HepG2 (cell line): ENCODE measurements at regions not wholly inside any gene's neighbourhood (a gene's known extent, or its start where the extent isn't known, plus 50 kb on each side); places are given as distances from the start of the nearest gene placed in this dataset.

Experiments
- ATAC-seq: fragments of 200-7000 bp; cut with Tn5 transposase; 3 replicates; pipeline ENCODE4 v1.9.1; 2020; ENCODE audit warnings: mild to moderate bottlenecking, moderate library complexity
- BruUV-seq: library from RNA; stranded (reverse); fragments of 400-500 nt; replicated peaks from 2 replicates; lab custom pipeline; 2021; lab: Mats Ljungman, UMichigan
- CTCF ChIA-PET: fragments of 300-600 bp; formaldehyde crosslinking; extraction: SDS; loops from one replicate; lab custom pipeline; 2021; ENCODE audit warnings: low total read pairs, inconsistent platforms, low intra/inter-chr PET ratio; lab: Yijun Ruan, JAX
- POLR2A ChIA-PET: fragments of 350-600 bp; sonication (Branson Sonifier 250); formaldehyde crosslinking; loops from one replicate; lab custom pipeline; 2020; ENCODE audit warnings: antibody characterized with exemption, inconsistent platforms; lab: Yijun Ruan, JAX
- DNase-seq: peaks from one replicate; pipeline ENCODE4 v3.0.0-alpha.2; 2015; ENCODE audit warnings: low spot score
- FAIRE-seq: peaks from 3 replicates; lab custom pipeline; 2011; peaks lifted over from hg19 to GRCh38; lab: Jason Lieb, UNC
- H2AFZ ChIP-seq: one replicate; pipeline ENCODE4 v1.6.1; 2011; ENCODE audit warnings: low read length, inconsistent platforms
- H3K27ac ChIP-seq: fragments of 300-600 bp; 3 replicates; pipeline ENCODE4 v1.8.0; 2011; ENCODE audit warnings: mixed run types, mild to moderate bottlenecking, mixed read lengths, low read length, inconsistent platforms; ENCODE audit not compliant: insufficient read depth; ENCODE audit errors: extremely low read length
- H3K27me3 ChIP-seq, 2 experiments: fragments of 200-600 bp in 1 of 2; 2 replicates in 1 of 2; 3 replicates in 1 of 2; pipeline versions ENCODE4 v1.6.0 to v1.8.0; 2011; ENCODE audit warnings: low read length in 2 of 2, mild to moderate bottlenecking in 2 of 2, moderate library complexity in 2 of 2, inconsistent platforms in 1 of 2; ENCODE audit not compliant: insufficient read depth in 2 of 2, control insufficient read depth in 1 of 2
- H3K36me3 ChIP-seq, 2 experiments: fragments of 200-600 bp in 1 of 2; replicated peaks in 1 of 2; 2 replicates in 1 of 2; 3 replicates in 1 of 2; pipeline versions ENCODE4 v1.5.1 to v1.8.0; 2011; ENCODE audit warnings: low read length in 2 of 2, inconsistent platforms in 1 of 2; ENCODE audit not compliant: insufficient read depth in 2 of 2, control insufficient read depth in 1 of 2
- H3K4me1 ChIP-seq: 2 replicates; pipeline ENCODE4 v1.5.1; 2012; ENCODE audit warnings: low read length, inconsistent platforms; ENCODE audit not compliant: insufficient read depth
- H3K4me2 ChIP-seq: 2 replicates; pipeline ENCODE4 v1.6.0; 2011; ENCODE audit warnings: low read depth, low read length, inconsistent platforms
- H3K4me3 ChIP-seq, 3 experiments: fragments of 200-600 bp in 1 of 3; sonication (generic), shearing (Covaris generic) in 1 of 3; replicated peaks in 1 of 3; 2 replicates each; pipeline ENCODE4 v1.5.1; 2011 to 2016; ENCODE audit warnings: low read length in 3 of 3, inconsistent platforms in 2 of 3, low read depth in 2 of 3, mild to moderate bottlenecking in 2 of 3, control low read depth in 1 of 3, mixed read lengths in 1 of 3; ENCODE audit not compliant: insufficient read depth in 1 of 3
- H3K79me2 ChIP-seq: one replicate; pipeline ENCODE4 v1.6.1; 2011; ENCODE audit warnings: low read length, inconsistent platforms; ENCODE audit not compliant: insufficient read depth
- H3K9ac ChIP-seq: 2 replicates; pipeline ENCODE4 v1.6.0; 2011; ENCODE audit warnings: mild to moderate bottlenecking, low read depth, low read length, inconsistent platforms; ENCODE audit not compliant: insufficient read depth
- H3K9me3 ChIP-seq: 2 replicates; pipeline ENCODE4 v1.5.1; 2012; ENCODE audit warnings: mild to moderate bottlenecking, low read length
- H4K20me1 ChIP-seq: 2 replicates; pipeline ENCODE4 v1.6.0; 2011; ENCODE audit warnings: inconsistent platforms, mild to moderate bottlenecking, low read length, moderate library complexity; ENCODE audit not compliant: insufficient read depth
- GRHL1 ChIP-seq: sonication (generic); formaldehyde crosslinking; conservative IDR thresholded peaks from 2 replicates; pipeline ENCODE4 v1.8.0; 2022; ENCODE audit warnings: missing genetic modification reagents
- HOXA5 ChIP-seq: sonication (generic); formaldehyde crosslinking; IDR thresholded peaks from 2 replicates; pipeline ENCODE4 v1.4.0; 2020; ENCODE audit warnings: missing genetic modification reagents
- IKZF4 ChIP-seq: sonication (generic); formaldehyde crosslinking; IDR thresholded peaks from 2 replicates; pipeline ENCODE4 v1.5.1; 2020; ENCODE audit warnings: borderline replicate concordance, mild to moderate bottlenecking, low read depth, missing genetic modification reagents; ENCODE audit errors: not compliant biosample characterization
- KDM5A ChIP-seq: fragments of 200-600 bp; sonication (generic); IDR thresholded peaks from 2 replicates; pipeline ENCODE4 v1.7.0; 2018; ENCODE audit warnings: antibody characterized with exemption, mild to moderate bottlenecking, low read length, borderline replicate concordance
- RELA ChIP-seq: sonication (generic); formaldehyde crosslinking; IDR thresholded peaks from 2 replicates; pipeline ENCODE4 v1.4.0; 2020; ENCODE audit warnings: missing genetic modification reagents
- SMYD3 ChIP-seq: sonication (generic); formaldehyde crosslinking; IDR thresholded peaks from 2 replicates; pipeline ENCODE4 v1.8.1; 2023; ENCODE audit warnings: mild to moderate bottlenecking, missing genetic modification reagents
- SNAI1 ChIP-seq: sonication (generic); formaldehyde crosslinking; IDR thresholded peaks from 2 replicates; pipeline ENCODE4 v1.5.0; 2020; ENCODE audit warnings: mild to moderate bottlenecking, missing genetic modification reagents, borderline replicate concordance
- TFDP1 ChIP-seq: IDR thresholded peaks from 2 replicates; pipeline ENCODE4 v1.6.1; 2016; ENCODE audit warnings: missing compliant biosample characterization, missing genetic modification reagents, borderline replicate concordance
- ZNF34 ChIP-seq: sonication (generic); formaldehyde crosslinking; IDR thresholded peaks from 2 replicates; pipeline ENCODE4 v1.4.0; 2020; ENCODE audit warnings: mild to moderate bottlenecking, missing genetic modification reagents, borderline replicate concordance
- WGBS: methylation state at CpG from one replicate; pipeline ENCODE4 v1.1.6; 2017; ENCODE audit warnings: low lambda C conversion rate; 5-methylcytosine and 5-hydroxymethylcytosine counted together
- in situ Hi-C: cut with HindIII; loops from 2 replicates; pipeline ENCODE4 v1.10.0; 2017; ENCODE audit warnings: low pct_unique_long_range_greater_than_20kb; ENCODE audit not compliant: extremely low pct_ligation_motif_present
- intact Hi-C: fragments of 100-400 bp; cut with micrococcal nuclease; formaldehyde crosslinking; loops from one replicate; pipeline ENCODE4 v1.10.0; 2022; ENCODE audit not compliant: unreplicated experiment

GRCh38 chr11:128349650-128350299, 237.6 kb downstream of the ETS1 start:
- no peak for ATAC-seq
- TF ChIP-seq GRHL1 (no peak), ZNF34 (no peak), RELA (no peak), KDM5A (no peak), SNAI1 (CRISPR knock-in tag) (no peak), IKZF4 (CRISPR knock-in tag) (no peak), TFDP1 (no peak), HOXA5 (CRISPR knock-in tag) (no peak), SMYD3 (no peak)
- TF ChIP-seq, all 625 proteins: peak for 0
- in situ Hi-C loops = no loop called here
- WGBS = 0% methylated on average over 6 of the region's 6 CpGs
- Histone ChIP-seq H3K4me2 (no peak overlapping the region), H3K79me2 (no peaks in the 10 kb centered on the region), H3K9me3 (no peaks in the 10 kb centered on the region), H4K20me1 (no peaks in the 10 kb centered on the region), H3K27ac (no peak overlapping the region), H3K36me3 (no peaks in the 10 kb centered on the region), H2AFZ (no peak overlapping the region), H3K4me3 (no peak overlapping the region), H3K9ac (no peak overlapping the region), H3K4me1 (no peaks in the 10 kb centered on the region), H3K27me3 (no peaks in the 10 kb centered on the region)
- CTCF ChIA-PET = no interaction called here
- POLR2A ChIA-PET = no interaction called here
- BruUV-seq = no TSS peak
- intact Hi-C loops = no loop called here
- no peak for FAIRE-seq
- no peak for DNase-seq
